H7 (cell line): ENCODE measurements at regions not wholly inside any gene's neighbourhood (a gene's known extent, or its start where the extent isn't known, plus 50 kb on each side); places are given as distances from the start of the nearest gene placed in this dataset.
"Not testable (repeated sequence)": the region's sequence is repeated elsewhere in the genome, so short reads cannot be mapped to it uniquely, and the experiment has no call there.

Experiments
- DNase-seq: peaks from one replicate; pipeline ENCODE4 v3.0.0; 2012
- H3K27me3 ChIP-seq: 2 replicates; pipeline ENCODE4 v1.6.0; 2011; ENCODE audit warnings: mild to moderate bottlenecking, low read length; ENCODE audit not compliant: control insufficient read depth, insufficient read depth
- H3K36me3 ChIP-seq: replicated peaks from 2 replicates; pipeline ENCODE4 v1.5.1; 2011; ENCODE audit warnings: low read length; ENCODE audit not compliant: control insufficient read depth, insufficient read depth
- H3K4me3 ChIP-seq: 2 replicates; pipeline ENCODE4 v1.5.1; 2011; ENCODE audit warnings: low read depth, mild to moderate bottlenecking, control low read depth, low read length, moderate library complexity; ENCODE audit not compliant: insufficient read depth

DNA sequence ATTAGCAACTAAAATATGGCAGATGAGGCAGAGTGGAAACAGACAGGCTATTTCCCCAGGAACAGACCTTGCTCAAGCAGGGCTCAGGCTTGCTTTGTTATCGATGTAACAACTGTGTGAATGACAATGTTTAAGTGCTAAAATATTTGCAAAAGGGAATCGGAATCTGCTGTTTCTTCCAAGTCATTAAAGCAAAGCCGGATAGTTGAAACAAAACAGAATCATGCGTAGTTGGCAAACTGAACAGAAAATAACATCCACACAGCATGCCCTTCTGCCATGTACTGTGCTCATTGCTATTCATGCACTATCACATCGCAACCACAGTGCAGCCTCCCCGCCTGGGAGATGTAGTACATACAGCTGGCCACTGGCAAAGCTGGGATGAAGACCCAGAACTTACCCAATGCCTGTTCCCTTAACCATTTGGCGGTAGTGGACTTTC is 799.1 kb downstream of the DIAPH3 start:
- Histone ChIP-seq H3K27me3 (no peaks in the 10 kb centered on the region), H3K36me3 (no peaks in the 10 kb centered on the region), H3K4me3 (no peak overlapping the region)
- peak; percentile 61 for DNase-seq

DNA sequence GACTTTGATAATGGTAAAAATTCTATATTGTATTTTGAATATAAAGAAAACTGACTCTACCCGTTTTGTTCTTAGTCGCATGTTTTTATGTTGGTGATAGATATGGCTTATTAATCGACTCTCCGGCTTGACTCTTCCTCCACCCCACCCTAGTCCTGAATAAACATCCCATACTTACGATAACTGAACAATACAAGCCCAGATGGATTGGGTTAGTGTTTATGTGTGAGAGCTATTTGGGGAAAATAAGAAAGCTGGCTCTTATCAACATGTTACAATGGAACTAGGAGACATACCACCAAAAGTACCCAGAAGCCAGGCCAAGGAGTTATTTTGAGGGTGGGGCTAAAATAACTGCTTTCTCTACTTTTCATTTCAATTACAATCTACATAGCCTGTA is 796.3 kb downstream of the DIAPH3 start:
- no peak for DNase-seq
- Histone ChIP-seq H3K4me3 (no peak overlapping the region), H3K27me3 (no peaks in the 10 kb centered on the region), H3K36me3 (no peaks in the 10 kb centered on the region)

- DNase-seq = no peak
- no peaks in the 10 kb centered on the region for H3K27me3 ChIP-seq
- no peak overlapping the region for H3K4me3 ChIP-seq
- H3K36me3 ChIP-seq = no peaks in the 10 kb centered on the region
Observed at GRCh38 chr13:59367904-59368303, 795.8 kb downstream of the DIAPH3 start.

DNA sequence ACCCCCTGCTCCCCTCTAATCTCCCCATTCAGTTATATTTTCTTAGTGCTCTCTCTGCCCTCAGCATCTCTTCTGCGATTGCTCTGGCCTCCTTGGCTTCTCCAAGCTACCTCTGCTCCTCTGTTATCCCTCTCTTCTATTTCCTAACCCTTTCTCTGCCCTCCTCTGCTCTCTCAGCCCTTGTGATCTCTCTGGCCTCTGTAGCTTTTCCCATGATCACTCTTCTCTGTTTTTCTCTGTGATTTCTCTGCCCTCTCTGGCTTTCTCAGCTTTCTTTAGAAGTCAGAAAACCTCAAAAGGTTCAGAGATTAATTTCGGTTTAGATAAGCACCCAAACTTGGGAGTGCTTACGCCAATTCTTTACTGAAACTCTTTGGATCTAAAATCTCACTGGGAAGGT is 795.0 kb downstream of the DIAPH3 start:
- no peak for DNase-seq
- Histone ChIP-seq H3K27me3 (no peaks in the 10 kb centered on the region), H3K36me3 (no peaks in the 10 kb centered on the region), H3K4me3 (no peak overlapping the region)

GRCh38 chr13:59371229-59371628 is 792.5 kb downstream of the DIAPH3 start:
- Histone ChIP-seq H3K27me3 (no peaks in the 10 kb centered on the region), H3K4me3 (no peak overlapping the region), H3K36me3 (no peaks in the 10 kb centered on the region)
- DNase-seq = no peak

DNA sequence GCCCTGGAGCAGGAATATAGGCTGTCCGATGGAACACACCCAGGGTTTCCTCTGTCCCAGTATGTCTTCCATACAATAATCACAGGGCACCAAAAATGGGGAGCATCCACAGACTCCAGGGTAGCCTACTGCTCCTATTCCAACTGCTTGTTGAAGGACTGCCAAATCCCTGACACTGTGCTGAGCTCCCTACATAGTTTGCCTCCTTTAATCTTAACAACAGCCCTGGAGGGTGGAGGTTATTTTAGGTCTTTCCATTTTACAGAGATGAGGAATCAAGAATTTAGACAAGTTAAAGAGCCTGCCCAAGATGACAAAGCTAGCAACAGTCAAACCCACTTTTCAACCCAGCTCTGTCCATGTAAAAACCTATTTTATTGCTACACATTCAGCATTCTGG is 790.4 kb downstream of the DIAPH3 start:
- Histone ChIP-seq H3K4me3 (no peak overlapping the region), H3K27me3 (no peaks in the 10 kb centered on the region), H3K36me3 (no peaks in the 10 kb centered on the region)
- no peak for DNase-seq

DNA sequence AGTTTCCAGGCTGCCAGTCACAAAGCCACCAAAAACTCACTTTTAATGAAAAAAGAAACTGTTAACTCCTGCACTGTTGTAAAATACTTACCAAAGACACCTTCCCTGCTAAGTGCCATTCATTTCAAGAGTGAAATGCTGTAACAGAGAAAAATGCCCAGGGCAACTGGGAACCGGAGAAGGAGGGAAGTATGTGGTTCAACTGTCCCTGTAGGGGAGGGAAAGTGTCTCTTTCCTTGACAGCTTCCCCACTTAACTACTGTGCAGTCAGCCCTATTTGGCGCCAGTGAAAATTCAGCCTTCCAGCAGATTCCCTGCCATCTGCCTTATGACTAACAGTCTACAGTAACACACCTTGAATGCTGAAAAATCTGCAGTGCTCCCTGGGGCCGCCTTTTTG is 789.0 kb downstream of the DIAPH3 start:
- H3K27me3 ChIP-seq = no peaks in the 10 kb centered on the region
- no peak for DNase-seq
- no peak overlapping the region for H3K4me3 ChIP-seq
- no peaks in the 10 kb centered on the region for H3K36me3 ChIP-seq

- DNase-seq = no peak
- Histone ChIP-seq H3K27me3 (no peaks in the 10 kb centered on the region), H3K4me3 (no peak overlapping the region), H3K36me3 (no peaks in the 10 kb centered on the region)
Observed at GRCh38 chr13:59384154-59384553, 779.6 kb downstream of the DIAPH3 start.

- Histone ChIP-seq H3K27me3 (no peaks in the 10 kb centered on the region), H3K36me3 (no peaks in the 10 kb centered on the region), H3K4me3 (no peak overlapping the region)
- peak; percentile 31 for DNase-seq
Observed at GRCh38 chr13:59391696-59392095, 772.0 kb downstream of the DIAPH3 start.

DNA sequence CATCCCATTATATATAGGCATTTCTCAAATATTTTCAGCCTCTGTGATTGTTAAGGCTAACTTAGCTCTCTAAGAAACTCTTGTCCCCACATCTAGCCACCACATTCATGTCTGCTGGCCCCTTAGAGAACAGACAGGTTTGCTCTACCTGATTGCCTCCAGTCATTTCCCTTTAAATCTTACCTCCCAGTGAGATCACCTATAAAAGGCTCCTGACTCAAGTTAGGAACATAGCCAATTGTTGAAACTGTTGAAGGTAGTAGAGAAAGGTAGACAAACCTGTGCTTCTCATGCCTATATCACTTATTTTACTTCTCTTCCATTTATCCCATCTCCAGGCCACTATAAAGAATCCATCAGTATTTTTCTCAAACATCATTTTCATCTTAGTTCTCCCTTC is 771.4 kb downstream of the DIAPH3 start:
- Histone ChIP-seq H3K4me3 (no peak overlapping the region), H3K36me3 (no peaks in the 10 kb centered on the region), H3K27me3 (no peaks in the 10 kb centered on the region)
- no peak for DNase-seq

DNA sequence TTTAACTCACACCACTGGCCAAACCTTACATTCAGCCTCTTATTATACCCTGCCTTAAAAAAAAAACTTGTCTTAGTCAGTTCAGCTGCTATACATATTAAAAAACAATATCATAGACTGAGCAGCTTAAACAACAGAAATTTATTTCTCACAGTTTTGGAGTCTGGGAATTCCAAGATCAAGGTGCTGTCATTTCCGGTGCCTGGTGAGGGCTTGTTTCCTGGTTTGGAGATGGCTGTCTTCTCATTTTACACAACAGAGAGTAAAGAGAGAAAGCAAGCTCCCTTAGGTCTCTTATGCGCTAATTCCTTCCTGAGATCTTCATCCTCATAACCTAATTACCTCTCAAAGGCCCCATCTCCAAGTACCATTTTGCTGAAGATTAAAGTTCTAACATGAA is 769.2 kb downstream of the DIAPH3 start:
- H3K27me3 ChIP-seq = no peaks in the 10 kb centered on the region
- H3K36me3 ChIP-seq = no peaks in the 10 kb centered on the region
- H3K4me3 ChIP-seq = no peak overlapping the region
- no peak for DNase-seq

DNA sequence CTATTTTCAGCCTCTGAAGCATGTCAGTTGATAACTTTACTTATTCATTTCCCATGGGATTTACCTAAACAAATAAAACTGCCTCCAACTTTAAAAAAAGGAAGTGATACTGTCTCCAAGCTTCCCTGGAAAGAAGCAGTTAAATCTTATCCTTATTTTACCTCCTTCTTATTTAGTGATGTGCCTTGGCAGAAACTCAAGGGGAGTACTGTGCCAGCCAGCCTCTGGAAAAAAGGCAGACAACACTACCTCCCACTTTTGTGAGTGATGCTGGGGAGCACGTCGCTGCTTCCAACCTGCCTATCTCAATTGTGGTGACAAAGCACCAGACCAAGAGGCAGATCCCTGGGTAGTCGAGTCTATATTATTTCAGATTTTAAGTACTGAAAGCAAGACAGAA is 765.6 kb downstream of the DIAPH3 start:
- Histone ChIP-seq H3K4me3 (no peak overlapping the region), H3K36me3 (no peaks in the 10 kb centered on the region), H3K27me3 (no peaks in the 10 kb centered on the region)
- no peak for DNase-seq

DNA sequence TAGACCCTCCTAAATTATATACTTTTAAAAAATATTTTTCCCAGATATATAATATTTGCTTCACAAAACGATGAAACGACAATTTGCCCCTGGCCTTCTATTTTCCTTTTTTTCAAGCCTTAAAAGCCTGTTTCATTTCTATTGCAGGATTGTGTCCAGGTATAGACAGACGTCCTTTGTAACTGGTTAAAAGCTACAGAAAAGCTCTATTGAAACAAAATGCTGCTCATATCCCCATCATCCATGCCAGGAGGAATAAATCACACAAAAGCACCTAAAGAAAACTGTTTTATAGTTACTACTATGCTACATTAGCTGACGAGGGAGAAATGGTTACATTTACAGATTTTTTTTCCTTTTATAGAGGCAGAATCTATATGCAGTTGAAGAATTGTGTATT is 765.1 kb downstream of the DIAPH3 start:
- Histone ChIP-seq H3K4me3 (no peak overlapping the region), H3K36me3 (no peaks in the 10 kb centered on the region), H3K27me3 (no peaks in the 10 kb centered on the region)
- DNase-seq = no peak

DNA sequence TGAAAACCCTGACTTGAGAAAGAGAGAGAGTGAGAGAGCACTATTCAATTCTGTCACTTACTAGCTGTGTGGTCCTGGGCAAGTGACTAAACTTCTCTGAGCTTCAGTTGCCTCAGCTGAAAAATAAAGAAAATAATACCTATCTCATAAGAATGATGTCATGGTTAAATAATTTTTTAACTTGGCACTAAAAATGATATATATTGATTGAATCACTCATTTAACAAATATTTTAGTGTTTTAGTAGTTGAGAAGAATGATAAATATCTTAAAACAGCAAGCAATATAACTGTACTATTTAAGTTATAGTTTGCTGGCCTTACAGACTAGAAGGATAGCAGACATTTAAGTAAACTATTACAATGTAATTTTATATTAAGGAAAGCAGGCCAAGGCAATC is 764.2 kb downstream of the DIAPH3 start:
- no peak for DNase-seq
- no peaks in the 10 kb centered on the region for H3K27me3 ChIP-seq
- no peaks in the 10 kb centered on the region for H3K36me3 ChIP-seq
- H3K4me3 ChIP-seq = no peak overlapping the region

GRCh38 chr13:59404331-59404730 is 759.4 kb downstream of the DIAPH3 start:
- Histone ChIP-seq H3K36me3 (no peaks in the 10 kb centered on the region), H3K4me3 (no peak overlapping the region), H3K27me3 (no peaks in the 10 kb centered on the region; the same call in 1 of the 2 replicates)
- DNase-seq = no peak

- not testable (repeated sequence) for H3K27me3 ChIP-seq, H3K4me3 ChIP-seq, DNase-seq
Observed at GRCh38 chr13:59407251-59407650, 756.5 kb downstream of the DIAPH3 start.

More at GRCh38 chr13:59407251-59407650, 756.5 kb downstream of the DIAPH3 start:
- H3K36me3 ChIP-seq = not testable (repeated sequence)
